BE2C (cell line): ENCODE measurements at regions not wholly inside any gene's neighbourhood (a gene's known extent, or its start where the extent isn't known, plus 50 kb on each side); places are given as distances from the start of the nearest gene placed in this dataset.

Source experiments
- DNase-seq: peaks from one replicate; pipeline ENCODE4 v3.0.0-alpha.2; 2020
- H3K27me3 ChIP-seq: fragments of 250-450 bp; sonication (Bioruptor Pico); 2 replicates; pipeline ENCODE4 v1.5.1; 2020; ENCODE audit warnings: mild to moderate bottlenecking
- H3K36me3 ChIP-seq: fragments of 250-450 bp; sonication (Bioruptor Pico); 2 replicates; pipeline ENCODE4 v1.5.1; 2020; ENCODE audit warnings: mild to moderate bottlenecking
- H3K4me1 ChIP-seq: fragments of 250-450 bp; sonication (Bioruptor Pico); 2 replicates; pipeline ENCODE4 v1.5.1; 2020
- H3K4me3 ChIP-seq: 2 replicates; pipeline ENCODE4 v1.5.1; 2011; ENCODE audit warnings: low read depth, low read length
- H3K9me3 ChIP-seq: fragments of 250-450 bp; sonication (Bioruptor Pico); 2 replicates; pipeline ENCODE4 v1.5.1; 2020
- TF ChIP-seq, protein P1 (sequence below): IDR thresholded peaks from 2 replicates; pipeline ENCODE4 v1.5.1; 2012; ENCODE audit warnings: mild to moderate bottlenecking, low read depth, low read length

DNA sequence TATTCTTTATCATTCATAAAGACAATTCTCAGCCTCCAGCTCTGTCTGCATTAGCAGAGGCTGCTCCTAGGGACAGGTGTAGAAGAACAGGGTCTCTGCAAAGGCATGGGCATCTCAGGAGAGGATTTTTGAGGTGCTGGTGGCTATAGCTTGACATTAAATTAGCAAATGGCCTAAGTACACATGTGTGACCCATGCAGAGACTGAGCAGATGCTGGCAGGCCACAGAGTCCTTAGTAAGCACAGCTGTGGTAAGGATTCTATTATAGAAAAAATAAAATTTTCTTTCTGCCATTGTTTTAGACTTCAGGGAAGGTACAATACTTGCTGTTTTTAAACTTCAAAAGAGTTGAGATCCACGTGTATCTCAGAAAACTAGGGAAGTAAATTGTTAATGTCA, 177.5 kb upstream of the DUSP10 start:
- H3K36me3 ChIP-seq, result no peaks in the 10 kb centered on the region
- no peak for DNase-seq
- H3K4me1 ChIP-seq, result no peaks in the 10 kb centered on the region
- H3K27me3 ChIP-seq, result no peaks in the 10 kb centered on the region
- H3K4me3 ChIP-seq, result no peak overlapping the region
- H3K9me3 ChIP-seq, result no peaks in the 10 kb centered on the region
- TF ChIP-seq, protein P1, sequence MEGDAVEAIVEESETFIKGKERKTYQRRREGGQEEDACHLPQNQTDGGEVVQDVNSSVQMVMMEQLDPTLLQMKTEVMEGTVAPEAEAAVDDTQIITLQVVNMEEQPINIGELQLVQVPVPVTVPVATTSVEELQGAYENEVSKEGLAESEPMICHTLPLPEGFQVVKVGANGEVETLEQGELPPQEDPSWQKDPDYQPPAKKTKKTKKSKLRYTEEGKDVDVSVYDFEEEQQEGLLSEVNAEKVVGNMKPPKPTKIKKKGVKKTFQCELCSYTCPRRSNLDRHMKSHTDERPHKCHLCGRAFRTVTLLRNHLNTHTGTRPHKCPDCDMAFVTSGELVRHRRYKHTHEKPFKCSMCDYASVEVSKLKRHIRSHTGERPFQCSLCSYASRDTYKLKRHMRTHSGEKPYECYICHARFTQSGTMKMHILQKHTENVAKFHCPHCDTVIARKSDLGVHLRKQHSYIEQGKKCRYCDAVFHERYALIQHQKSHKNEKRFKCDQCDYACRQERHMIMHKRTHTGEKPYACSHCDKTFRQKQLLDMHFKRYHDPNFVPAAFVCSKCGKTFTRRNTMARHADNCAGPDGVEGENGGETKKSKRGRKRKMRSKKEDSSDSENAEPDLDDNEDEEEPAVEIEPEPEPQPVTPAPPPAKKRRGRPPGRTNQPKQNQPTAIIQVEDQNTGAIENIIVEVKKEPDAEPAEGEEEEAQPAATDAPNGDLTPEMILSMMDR, result no peak

DNA sequence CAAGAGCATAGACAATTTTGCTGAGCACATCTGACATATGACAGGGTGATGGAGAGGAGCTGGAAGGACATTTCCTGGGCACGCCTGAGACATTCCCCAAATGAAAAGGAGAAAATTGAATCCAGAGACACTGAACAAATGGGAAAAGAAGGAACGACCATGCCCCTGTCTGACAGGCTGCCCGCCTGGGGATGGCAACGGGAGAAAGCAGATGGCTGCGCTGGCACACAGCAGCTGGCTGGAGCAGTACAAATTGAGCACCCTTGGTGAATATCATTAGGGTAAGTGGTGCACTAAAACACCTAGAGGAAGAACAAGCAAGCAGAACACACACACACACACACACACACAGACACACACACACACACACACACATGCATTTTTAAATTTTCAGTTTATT, 174.3 kb upstream of the DUSP10 start:
- H3K27me3 ChIP-seq, result no peaks in the 10 kb centered on the region
- H3K4me1 ChIP-seq, result no peaks in the 10 kb centered on the region
- H3K36me3 ChIP-seq, result no peaks in the 10 kb centered on the region
- TF ChIP-seq, protein P1, result no peak
- no peaks in the 10 kb centered on the region for H3K9me3 ChIP-seq
- H3K4me3 ChIP-seq, result no peak overlapping the region
- DNase-seq, result no peak

DNA sequence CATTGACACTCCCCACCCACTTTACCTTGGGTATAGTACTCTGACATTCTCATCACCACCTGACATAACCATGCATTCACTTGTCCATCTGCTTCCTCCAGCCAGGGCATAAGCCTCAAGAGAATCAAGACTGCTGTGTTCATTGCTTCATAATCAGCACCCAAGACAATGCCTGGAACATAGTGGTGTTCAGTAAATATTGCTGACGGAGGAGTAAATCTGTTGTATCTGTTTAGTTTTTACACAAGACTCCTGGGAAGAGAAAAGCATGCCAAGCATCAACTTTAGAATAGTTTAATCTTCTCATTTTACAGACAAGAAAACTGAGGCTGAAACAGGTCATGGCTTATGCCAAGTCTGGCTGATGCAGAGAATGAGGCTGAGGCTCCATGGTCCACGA, 173.9 kb upstream of the DUSP10 start:
- no peak for DNase-seq
- Histone ChIP-seq H3K4me1 (no peaks in the 10 kb centered on the region), H3K27me3 (no peaks in the 10 kb centered on the region), H3K9me3 (no peaks in the 10 kb centered on the region), H3K4me3 (no peak overlapping the region), H3K36me3 (no peaks in the 10 kb centered on the region)
- TF ChIP-seq, protein P1, result no peak

DNA sequence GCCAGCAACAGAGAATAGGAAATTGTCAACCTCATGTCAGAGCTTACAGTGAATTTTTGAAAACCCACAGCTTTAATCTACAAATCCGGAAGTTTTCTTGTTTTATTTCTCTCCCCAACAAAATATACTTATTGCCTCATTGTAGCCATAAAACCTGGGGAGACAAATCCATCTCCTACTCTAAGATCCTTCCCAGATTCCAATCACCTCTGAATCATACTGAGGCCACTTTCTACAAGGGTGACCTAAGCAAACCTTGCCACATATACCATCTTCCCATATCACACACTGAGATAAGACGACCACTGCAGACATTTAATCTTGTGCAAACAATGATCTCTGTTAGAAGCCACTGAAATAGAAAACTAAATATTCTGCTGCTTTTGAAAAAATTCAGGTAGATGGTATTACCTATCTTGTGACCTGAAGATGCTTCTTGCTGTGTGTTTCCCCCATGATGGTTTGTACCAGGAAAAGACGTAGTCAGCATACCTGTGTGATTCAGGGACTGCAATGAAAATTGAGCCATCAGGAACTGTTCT, 171.5 kb upstream of the DUSP10 start:
- no peak for DNase-seq
- Histone ChIP-seq H3K36me3 (no peaks in the 10 kb centered on the region), H3K27me3 (no peaks in the 10 kb centered on the region), H3K4me3 (no peak overlapping the region), H3K4me1 (no peaks in the 10 kb centered on the region), H3K9me3 (no peaks in the 10 kb centered on the region)
- TF ChIP-seq, protein P1, result no peak

DNA sequence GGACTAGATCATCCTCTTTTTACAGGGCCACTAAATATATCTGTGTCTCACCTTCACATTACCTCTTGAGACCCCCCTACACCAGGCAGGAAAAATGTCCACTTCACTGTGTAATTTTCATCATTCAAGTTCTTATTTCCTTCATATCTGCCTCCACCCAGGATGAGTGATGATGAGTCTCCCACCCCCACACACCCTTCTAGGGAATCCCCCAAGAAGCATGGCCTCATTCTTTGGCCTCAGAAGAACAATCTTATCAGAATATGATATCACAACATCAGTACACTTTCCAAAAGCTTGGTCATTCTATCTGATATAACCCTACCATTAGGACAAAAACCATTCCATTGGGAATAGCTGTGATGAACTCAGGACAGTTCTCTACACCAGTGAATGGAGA, 170.3 kb upstream of the DUSP10 start:
- Histone ChIP-seq H3K27me3 (no peaks in the 10 kb centered on the region), H3K36me3 (no peaks in the 10 kb centered on the region), H3K9me3 (no peaks in the 10 kb centered on the region), H3K4me3 (no peak overlapping the region), H3K4me1 (no peaks in the 10 kb centered on the region)
- DNase-seq, result no peak
- TF ChIP-seq, protein P1, result no peak

DNA sequence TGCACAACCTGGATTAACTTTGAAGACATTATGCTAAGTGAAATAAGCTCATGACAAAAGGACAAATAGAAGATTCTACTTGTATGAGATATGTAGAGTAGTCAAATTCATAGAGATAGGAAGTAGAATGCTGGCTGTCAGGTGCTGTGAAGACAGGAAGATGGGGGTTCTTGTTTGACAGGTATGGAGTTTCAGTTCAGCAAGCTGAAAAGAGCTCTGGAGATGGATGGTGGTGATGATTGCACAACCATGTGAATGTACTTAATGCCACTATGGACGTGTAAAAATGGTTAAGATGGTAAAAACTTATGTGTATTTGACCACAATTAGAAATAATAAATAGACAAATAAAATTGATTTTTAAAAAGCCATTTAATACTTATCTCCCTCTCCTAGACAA, 169.8 kb upstream of the DUSP10 start:
- Histone ChIP-seq H3K9me3 (no peaks in the 10 kb centered on the region), H3K4me3 (no peak overlapping the region), H3K27me3 (no peaks in the 10 kb centered on the region), H3K4me1 (no peaks in the 10 kb centered on the region), H3K36me3 (no peaks in the 10 kb centered on the region)
- no peak for DNase-seq
- TF ChIP-seq, protein P1, result no peak
